ENCODE measurements at regions not wholly inside any gene's neighbourhood (a gene's known extent, or its start where the extent isn't known, plus 50 kb on each side); places are given as distances from the start of the nearest gene placed in this dataset.
"Not testable (repeated sequence)": the region's sequence is repeated elsewhere in the genome, so short reads cannot be mapped to it uniquely, and the experiment has no call there.

GRCh38 chr16:33009468-33009867 is 184.6 kb upstream of the TP53TG3C start:
- DNase-seq (ENCODE audit: low read depth, low spot score) = peak; percentile 2

- DNase-seq (ENCODE audit: low read depth, low spot score) = not testable (repeated sequence)
Observed at GRCh38 chr16:33027121-33027520, 166.9 kb upstream of the TP53TG3C start.

- not testable (repeated sequence) for DNase-seq (ENCODE audit: low read depth, low spot score)
Observed at GRCh38 chr16:33027941-33028340, 166.1 kb upstream of the TP53TG3C start.

GRCh38 chr16:33028707-33029390 is 165.2 kb upstream of the TP53TG3C start:
- DNase-seq (ENCODE audit: low read depth, low spot score) = not testable (repeated sequence)

GRCh38 chr16:33048849-33049248 is 145.2 kb upstream of the TP53TG3C start:
- not testable (repeated sequence) for DNase-seq (ENCODE audit: low read depth, low spot score)

- DNase-seq (ENCODE audit: low read depth, low spot score) = no peak
Observed at GRCh38 chr16:33059206-33059605, 134.8 kb upstream of the TP53TG3C start.

GRCh38 chr16:33059654-33060421 is 134.2 kb upstream of the TP53TG3C start:
- not testable (repeated sequence) for DNase-seq (ENCODE audit: low read depth, low spot score)

GRCh38 chr16:33062763-33063162 is 131.3 kb upstream of the TP53TG3C start:
- not testable (repeated sequence) for DNase-seq (ENCODE audit: low read depth, low spot score)

GRCh38 chr16:33063365-33064170 is 130.5 kb upstream of the TP53TG3C start:
- DNase-seq (ENCODE audit: low read depth, low spot score) = not testable (repeated sequence)

- DNase-seq (ENCODE audit: low read depth, low spot score) = not testable (repeated sequence)
Observed at GRCh38 chr16:33064454-33065073, 129.5 kb upstream of the TP53TG3C start.
